A549 (cell line): ENCODE measurements at regions not wholly inside any gene's neighbourhood (a gene's known extent, or its start where the extent isn't known, plus 50 kb on each side); places are given as distances from the start of the nearest gene placed in this dataset.

Experiments
- CHD2 ChIP-seq: fragments of 150-350 bp; IDR thresholded peaks from 2 replicates; pipeline ENCODE4 v1.6.1; 2014; ENCODE audit warnings: low read length; ENCODE audit not compliant: partially characterized antibody
- CTCF ChIP-seq: fragments of >200 bp; sonication (Bioruptor Twin); formaldehyde crosslinking; IDR thresholded peaks from 3 replicates; pipeline ENCODE4 v1.5.1; 2016
- JUN ChIP-seq, 2 experiments: fragments of >200 bp; sonication (Bioruptor Twin); formaldehyde crosslinking; IDR thresholded peaks; 2 replicates in 1 of 2; 3 replicates in 1 of 2; pipeline ENCODE4 v1.6.1; 2016 to 2017
- MYC ChIP-seq: IDR thresholded peaks from 2 replicates; pipeline ENCODE4 v1.6.1; 2012; ENCODE audit warnings: mild to moderate bottlenecking, inconsistent platforms, low read length, improper control_type of control experiment, borderline replicate concordance
- POLR2A ChIP-seq: IDR thresholded peaks from 2 replicates; pipeline ENCODE4 v1.6.1; 2012; ENCODE audit warnings: mild to moderate bottlenecking, low read length
- REST ChIP-seq: fragments of 200-600 bp; sonication (generic); IDR thresholded peaks from 2 replicates; pipeline ENCODE4 v1.6.1; 2016; ENCODE audit warnings: antibody characterized with exemption, mild to moderate bottlenecking, moderate library complexity
- ZSCAN20 ChIP-seq: fragments of 250-450 bp; sonication (Bioruptor Pico); IDR thresholded peaks from 2 replicates; pipeline ENCODE4 v1.8.0; 2022; ENCODE audit warnings: mild to moderate bottlenecking, moderate library complexity

GRCh38 chr3:132925256-132925930 lies 112.8 kb upstream of the TMEM108 start:
- no peak for TF ChIP-seq CTCF
- no peak for TF ChIP-seq REST
- TF ChIP-seq POLR2A = no peak
- TF ChIP-seq ZSCAN20 (CRISPR knock-in tag) = no peak
- no peak for TF ChIP-seq CHD2
- no peak for TF ChIP-seq JUN (IDR thresholded peaks at IDR 0.05)
- no peak for TF ChIP-seq MYC
